ENCODE measurements at regions not wholly inside any gene's neighbourhood (a gene's known extent, or its start where the extent isn't known, plus 50 kb on each side); places are given as distances from the start of the nearest gene placed in this dataset.

DNA sequence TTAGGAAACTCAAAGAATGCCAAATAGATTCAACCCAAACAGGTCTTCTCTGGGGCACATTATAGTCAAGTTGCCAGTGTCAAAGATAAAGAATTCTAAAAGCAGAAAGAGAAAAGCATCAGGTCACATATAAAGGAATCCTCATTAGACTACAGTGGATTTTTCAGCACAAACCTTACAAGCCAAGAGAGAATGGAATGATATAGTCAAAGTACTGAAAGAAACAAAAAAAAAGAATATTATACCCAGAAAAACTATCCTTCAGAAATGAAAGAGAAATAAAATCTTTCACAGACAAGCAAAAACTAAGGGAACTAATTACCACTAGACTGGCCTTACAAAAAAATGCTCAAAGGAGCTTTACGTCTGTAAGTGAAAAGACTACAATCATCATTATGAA lies 65.5 kb downstream of the TBR1 start:
- Histone ChIP-seq H3K23me2 (ENCODE audit: low read depth, low read length) (no peaks in the 10 kb centered on the region), H4K5ac (ENCODE audit: insufficient read length, low read depth, low read length) (no peak overlapping the region), H3K23ac (ENCODE audit: insufficient read length) (no peak overlapping the region), H3K27me3 (replicated peaks in 1 of 4; ENCODE audit: control insufficient read depth in 3 of 4, extremely low read depth in 1 of 4, insufficient read depth in 3 of 4, low read length in 3 of 4) (no peaks in the 10 kb centered on the region), H4K91ac (replicated peaks; ENCODE audit: insufficient read length, low read length) (no peak overlapping the region), H3K56ac (replicated peaks; ENCODE audit: insufficient read length, low read depth, low read length) (no peak overlapping the region), H3K27ac (ENCODE audit: low read depth, low read length) (no peak overlapping the region), H3K14ac (ENCODE audit: insufficient read length) (no peak overlapping the region), H3K4me1 (replicated peaks in 1 of 4; ENCODE audit: control insufficient read depth in 3 of 4, insufficient read depth in 4 of 4, low read length in 3 of 4) (no peaks in the 10 kb centered on the region), H4K8ac (ENCODE audit: extremely low read depth, insufficient read depth, low read length) (no peak overlapping the region), H4K20me1 (replicated peaks in 1 of 2; ENCODE audit: control insufficient read depth in 1 of 2, insufficient read depth in 2 of 2, low read length in 2 of 2) (no peaks in the 10 kb centered on the region), H3K79me1 (ENCODE audit: low read depth, low read length) (no peaks in the 10 kb centered on the region), H3K9ac (replicated peaks in 1 of 4; ENCODE audit: extremely low read depth in 1 of 4, low read depth in 3 of 4, low read length in 3 of 4) (no peak overlapping the region), H3K36me3 (ENCODE audit: control insufficient read depth in 2 of 4, insufficient read depth in 4 of 4, low read length in 3 of 4) (no peaks in the 10 kb centered on the region), H3K4ac (replicated peaks; ENCODE audit: insufficient read length, low read depth, low read length) (no peak overlapping the region), H2BK120ac (replicated peaks; ENCODE audit: low read depth, low read length) (no peak overlapping the region), H2BK15ac (ENCODE audit: low read length) (no peak overlapping the region), H2BK20ac (ENCODE audit: low read length) (no peak overlapping the region), H3K4me2 (ENCODE audit: insufficient read depth in 1 of 2, low read depth in 2 of 2, low read length in 2 of 2) (no peak overlapping the region), H3K9me3 (ENCODE audit: insufficient read depth in 2 of 2, low read depth in 1 of 2, low read length in 1 of 2) (peaks cover 8 to 10% of the 10 kb centered on the region in 2 experiments; a peak in 3 of 4 replicates), H2AK5ac (ENCODE audit: low read depth, low read length) (no peak overlapping the region), H3K18ac (ENCODE audit: extremely low read depth, low read length) (no peak overlapping the region), H3K79me2 (ENCODE audit: control insufficient read depth in 1 of 2, insufficient read depth in 2 of 2, low read length in 2 of 2) (no peaks in the 10 kb centered on the region), H2AFZ (ENCODE audit: low read length) (no peak overlapping the region), H2BK5ac (ENCODE audit: low read depth, low read length) (no peak overlapping the region), H2BK12ac (ENCODE audit: low read depth, low read length) (no peak overlapping the region), H3K4me3 (ENCODE audit: extremely low read depth in 1 of 4, insufficient read depth in 2 of 4, low read depth in 3 of 4, low read length in 4 of 4) (no peak overlapping the region)
- ChIA-PET CTCF (ENCODE audit: partially characterized antibody) (no interaction called here), POLR2A (ENCODE audit: partially characterized antibody) (no interaction called here)
- TF ChIP-seq, protein P1, sequence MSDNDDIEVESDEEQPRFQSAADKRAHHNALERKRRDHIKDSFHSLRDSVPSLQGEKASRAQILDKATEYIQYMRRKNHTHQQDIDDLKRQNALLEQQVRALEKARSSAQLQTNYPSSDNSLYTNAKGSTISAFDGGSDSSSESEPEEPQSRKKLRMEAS (IDR thresholded peaks at IDR 0.05) = no peak
- TF ChIP-seq, protein P2, sequence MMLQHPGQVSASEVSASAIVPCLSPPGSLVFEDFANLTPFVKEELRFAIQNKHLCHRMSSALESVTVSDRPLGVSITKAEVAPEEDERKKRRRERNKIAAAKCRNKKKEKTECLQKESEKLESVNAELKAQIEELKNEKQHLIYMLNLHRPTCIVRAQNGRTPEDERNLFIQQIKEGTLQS (IDR thresholded peaks at IDR 0.05; ENCODE audit: insufficient read depth, low read depth, low read length) = no peak
- TF ChIP-seq RXRA (IDR thresholded peaks at IDR 0.05; ENCODE audit: insufficient read depth, low read depth, low read length) = no peak
- no peak for TF ChIP-seq KDM1A (IDR thresholded peaks at IDR 0.05; ENCODE audit: borderline replicate concordance, low read length)
- TF ChIP-seq JUN (IDR thresholded peaks at IDR 0.05; ENCODE audit: low read depth, low read length) = no peak
- no peak for TF ChIP-seq FOSL1 (IDR thresholded peaks at IDR 0.05; ENCODE audit: insufficient read depth, low read depth, low read length)
- no peak for TF ChIP-seq CTBP2 (IDR thresholded peaks at IDR 0.05; ENCODE audit: borderline replicate concordance, insufficient read depth, insufficient read length, low read length)
- TF ChIP-seq RBBP5 (IDR thresholded peaks at IDR 0.05; ENCODE audit: borderline replicate concordance, low read depth, low read length) = no peak
- TF ChIP-seq NRF1 (IDR thresholded peaks at IDR 0.05; ENCODE audit: low read depth, low read length) = no peak
- no peak for TF ChIP-seq RFX5 (IDR thresholded peaks at IDR 0.05; ENCODE audit: borderline replicate concordance, low read depth, low read length)
- TF ChIP-seq RAD21 (IDR thresholded peaks at IDR 0.05 in 1 of 2, conservative IDR thresholded peaks at IDR 0.05 in 1 of 2; ENCODE audit: low read depth in 2 of 2, low read length in 2 of 2) = no peak
- no peak for TF ChIP-seq SRF (IDR thresholded peaks at IDR 0.05; ENCODE audit: low read depth, low read length)
- FAIRE-seq (no peak), DNase-seq (ENCODE audit: low read depth in 1 of 2, low spot score in 2 of 2) (no peak)
- 90% methylated on average over 1 of the region's 1 CpG; no CpG with 5 or more reads in 1 of the 2 experiments for WGBS, 2 experiments (ENCODE audit: extremely low coverage in 1 of 2, insufficient coverage in 1 of 2, insufficient read length in 1 of 2, insufficient replicate concordance in 2 of 2, low coverage in 1 of 2, low lambda C conversion rate in 2 of 2, missing lambda C conversion rate in 1 of 2)

All from H1 (cell line).